ENCODE measurements at regions not wholly inside any gene's neighbourhood (a gene's known extent, or its start where the extent isn't known, plus 50 kb on each side); places are given as distances from the start of the nearest gene placed in this dataset.

GRCh38 chr6:6964675-6965074 is 143.1 kb upstream of the RREB1 start:
- H3K36me3 ChIP-seq (ENCODE audit: control insufficient read depth, insufficient read depth, low read length): no peaks in the 10 kb centered on the region
- no peaks in the 10 kb centered on the region for H3K79me1 ChIP-seq (ENCODE audit: low read length)
- no peak overlapping the region for H3K4me2 ChIP-seq (ENCODE audit: low read length)
- H2BK5ac ChIP-seq (ENCODE audit: low read length): no peak overlapping the region
- H3K79me2 ChIP-seq (ENCODE audit: control insufficient read depth, insufficient read depth, low read length): no peaks in the 10 kb centered on the region
- H3K27ac ChIP-seq (ENCODE audit: low read depth, low read length): no peak overlapping the region
- no peak overlapping the region for H3K23ac ChIP-seq (ENCODE audit: low read length)
- H4K5ac ChIP-seq (ENCODE audit: low read length): no peak overlapping the region
- no peaks in the 10 kb centered on the region for H3K4me1 ChIP-seq (ENCODE audit: control insufficient read depth, low read depth, low read length)
- no peak for DNase-seq
- H3K27me3 ChIP-seq (ENCODE audit: insufficient read depth, low read length, poor library complexity): no peaks in the 10 kb centered on the region
- H3K9ac ChIP-seq (ENCODE audit: low read length): no peak overlapping the region
- no peak overlapping the region for H3K56ac ChIP-seq (ENCODE audit: low read length)
- no peak overlapping the region for H2BK120ac ChIP-seq (ENCODE audit: low read depth, low read length)
- no peak overlapping the region for H2AK5ac ChIP-seq (ENCODE audit: low read length)
- no CpG with 5 or more reads among the region's 3 CpGs for WGBS (ENCODE audit: extremely low coverage, insufficient coverage, low lambda C conversion rate)
- no peak overlapping the region for H4K8ac ChIP-seq (ENCODE audit: low read depth, low read length)
- no peak overlapping the region for H3K18ac ChIP-seq (ENCODE audit: low read length)
- no peak overlapping the region for H2BK15ac ChIP-seq (replicated peaks; ENCODE audit: low read depth)
- no peak overlapping the region for H3K4ac ChIP-seq (ENCODE audit: low read depth, low read length)
- H3K4me3 ChIP-seq (ENCODE audit: low read length): no peak overlapping the region

- Histone ChIP-seq H2BK120ac (ENCODE audit: low read depth, low read length) (no peak overlapping the region), H3K4me2 (ENCODE audit: low read length) (no peak overlapping the region), H3K79me1 (ENCODE audit: low read length) (no peaks in the 10 kb centered on the region), H3K56ac (ENCODE audit: low read length) (no peak overlapping the region), H3K27ac (ENCODE audit: low read depth, low read length) (no peak overlapping the region), H3K18ac (ENCODE audit: low read length) (no peak overlapping the region), H3K36me3 (ENCODE audit: control insufficient read depth, insufficient read depth, low read length) (no peaks in the 10 kb centered on the region), H3K4me1 (ENCODE audit: control insufficient read depth, low read depth, low read length) (no peaks in the 10 kb centered on the region), H2BK5ac (ENCODE audit: low read length) (no peak overlapping the region), H4K8ac (ENCODE audit: low read depth, low read length) (no peak overlapping the region), H3K9ac (ENCODE audit: low read length) (no peak overlapping the region), H3K27me3 (ENCODE audit: insufficient read depth, low read length, poor library complexity) (no peaks in the 10 kb centered on the region), H3K23ac (ENCODE audit: low read length) (no peak overlapping the region), H3K4me3 (ENCODE audit: low read length) (no peak overlapping the region), H4K5ac (ENCODE audit: low read length) (no peak overlapping the region), H3K4ac (ENCODE audit: low read depth, low read length) (no peak overlapping the region), H2AK5ac (ENCODE audit: low read length) (no peak overlapping the region), H3K79me2 (ENCODE audit: control insufficient read depth, insufficient read depth, low read length) (no peaks in the 10 kb centered on the region), H2BK15ac (replicated peaks; ENCODE audit: low read depth) (no peak overlapping the region)
- DNase-seq: no peak
- no CpG with 5 or more reads among the region's 1 CpG for WGBS (ENCODE audit: extremely low coverage, insufficient coverage, low lambda C conversion rate)
These were observed 141.6 kb upstream of the RREB1 start for GRCh38 chr6:6966127-6966526.

- no CpG with 5 or more reads among the region's 4 CpGs for WGBS (ENCODE audit: extremely low coverage, insufficient coverage, low lambda C conversion rate)
- H2BK15ac ChIP-seq (replicated peaks; ENCODE audit: low read depth): no peak overlapping the region
- no peaks in the 10 kb centered on the region for H3K36me3 ChIP-seq (ENCODE audit: control insufficient read depth, insufficient read depth, low read length)
- H4K8ac ChIP-seq (ENCODE audit: low read depth, low read length): no peak overlapping the region
- H3K27me3 ChIP-seq (ENCODE audit: insufficient read depth, low read length, poor library complexity): no peaks in the 10 kb centered on the region
- H3K4me2 ChIP-seq (ENCODE audit: low read length): no peak overlapping the region
- H4K5ac ChIP-seq (ENCODE audit: low read length): no peak overlapping the region
- H3K4me1 ChIP-seq (ENCODE audit: control insufficient read depth, low read depth, low read length): no peaks in the 10 kb centered on the region
- H3K79me1 ChIP-seq (ENCODE audit: low read length): no peaks in the 10 kb centered on the region
- H2AK5ac ChIP-seq (ENCODE audit: low read length): no peak overlapping the region
- H2BK5ac ChIP-seq (ENCODE audit: low read length): no peak overlapping the region
- H3K27ac ChIP-seq (ENCODE audit: low read depth, low read length): no peak overlapping the region
- DNase-seq: no peak
- no peak overlapping the region for H3K18ac ChIP-seq (ENCODE audit: low read length)
- H3K9ac ChIP-seq (ENCODE audit: low read length): no peak overlapping the region
- H2BK120ac ChIP-seq (ENCODE audit: low read depth, low read length): no peak overlapping the region
- no peak overlapping the region for H3K56ac ChIP-seq (ENCODE audit: low read length)
- H3K79me2 ChIP-seq (ENCODE audit: control insufficient read depth, insufficient read depth, low read length): no peaks in the 10 kb centered on the region
- no peak overlapping the region for H3K4me3 ChIP-seq (ENCODE audit: low read length)
- H3K4ac ChIP-seq (ENCODE audit: low read depth, low read length): no peak overlapping the region
- no peak overlapping the region for H3K23ac ChIP-seq (ENCODE audit: low read length)
These were observed 141.2 kb upstream of the RREB1 start for GRCh38 chr6:6966569-6966968.

GRCh38 chr6:6968357-6968730 is 139.4 kb upstream of the RREB1 start:
- H2BK15ac ChIP-seq (replicated peaks; ENCODE audit: low read depth): no peak overlapping the region
- H3K4me1 ChIP-seq (ENCODE audit: control insufficient read depth, low read depth, low read length): no peaks in the 10 kb centered on the region
- no peak overlapping the region for H3K4me3 ChIP-seq (ENCODE audit: low read length)
- no CpG with 5 or more reads among the region's 3 CpGs for WGBS (ENCODE audit: extremely low coverage, insufficient coverage, low lambda C conversion rate)
- no peak overlapping the region for H2AK5ac ChIP-seq (ENCODE audit: low read length)
- H3K9ac ChIP-seq (ENCODE audit: low read length): no peak overlapping the region
- H4K8ac ChIP-seq (ENCODE audit: low read depth, low read length): no peak overlapping the region
- H3K56ac ChIP-seq (ENCODE audit: low read length): no peak overlapping the region
- no peak overlapping the region for H2BK120ac ChIP-seq (ENCODE audit: low read depth, low read length)
- H3K79me2 ChIP-seq (ENCODE audit: control insufficient read depth, insufficient read depth, low read length): no peaks in the 10 kb centered on the region
- H3K23ac ChIP-seq (ENCODE audit: low read length): no peak overlapping the region
- no peaks in the 10 kb centered on the region for H3K36me3 ChIP-seq (ENCODE audit: control insufficient read depth, insufficient read depth, low read length)
- no peak overlapping the region for H2BK5ac ChIP-seq (ENCODE audit: low read length)
- no peaks in the 10 kb centered on the region for H3K79me1 ChIP-seq (ENCODE audit: low read length)
- no peak overlapping the region for H3K27ac ChIP-seq (ENCODE audit: low read depth, low read length)
- no peak overlapping the region for H3K4me2 ChIP-seq (ENCODE audit: low read length)
- H3K4ac ChIP-seq (ENCODE audit: low read depth, low read length): no peak overlapping the region
- no peak overlapping the region for H4K5ac ChIP-seq (ENCODE audit: low read length)
- no peak overlapping the region for H3K18ac ChIP-seq (ENCODE audit: low read length)
- DNase-seq: no peak
- H3K27me3 ChIP-seq (ENCODE audit: insufficient read depth, low read length, poor library complexity): no peaks in the 10 kb centered on the region

GRCh38 chr6:6968731-6969552 is 138.8 kb upstream of the RREB1 start:
- Histone ChIP-seq H4K8ac (ENCODE audit: low read depth, low read length) (no peak overlapping the region), H3K23ac (ENCODE audit: low read length) (no peak overlapping the region), H3K27ac (ENCODE audit: low read depth, low read length) (no peak overlapping the region), H3K36me3 (ENCODE audit: control insufficient read depth, insufficient read depth, low read length) (no peaks in the 10 kb centered on the region), H3K4me3 (ENCODE audit: low read length) (no peak overlapping the region), H2BK15ac (replicated peaks; ENCODE audit: low read depth) (no peak overlapping the region), H3K56ac (ENCODE audit: low read length) (no peak overlapping the region), H4K5ac (ENCODE audit: low read length) (no peak overlapping the region), H3K27me3 (ENCODE audit: insufficient read depth, low read length, poor library complexity) (no peaks in the 10 kb centered on the region), H3K79me1 (ENCODE audit: low read length) (no peaks in the 10 kb centered on the region), H2BK120ac (ENCODE audit: low read depth, low read length) (no peak overlapping the region), H3K79me2 (ENCODE audit: control insufficient read depth, insufficient read depth, low read length) (no peaks in the 10 kb centered on the region), H2AK5ac (ENCODE audit: low read length) (no peak overlapping the region), H3K18ac (ENCODE audit: low read length) (no peak overlapping the region), H3K4me2 (ENCODE audit: low read length) (no peak overlapping the region), H2BK5ac (ENCODE audit: low read length) (no peak overlapping the region), H3K9ac (ENCODE audit: low read length) (no peak overlapping the region), H3K4me1 (ENCODE audit: control insufficient read depth, low read depth, low read length) (no peaks in the 10 kb centered on the region), H3K4ac (ENCODE audit: low read depth, low read length) (no peak overlapping the region)
- no peak for DNase-seq
- WGBS (ENCODE audit: extremely low coverage, insufficient coverage, low lambda C conversion rate): no CpG with 5 or more reads among the region's 10 CpGs

GRCh38 chr6:6969761-6970223 is 138.0 kb upstream of the RREB1 start:
- no peak overlapping the region for H2BK120ac ChIP-seq (ENCODE audit: low read depth, low read length)
- no peak overlapping the region for H3K9ac ChIP-seq (ENCODE audit: low read length)
- no peaks in the 10 kb centered on the region for H3K4me1 ChIP-seq (ENCODE audit: control insufficient read depth, low read depth, low read length)
- H3K79me1 ChIP-seq (ENCODE audit: low read length): no peaks in the 10 kb centered on the region
- H4K5ac ChIP-seq (ENCODE audit: low read length): no peak overlapping the region
- no peak overlapping the region for H4K8ac ChIP-seq (ENCODE audit: low read depth, low read length)
- no peaks in the 10 kb centered on the region for H3K36me3 ChIP-seq (ENCODE audit: control insufficient read depth, insufficient read depth, low read length)
- no peak overlapping the region for H2BK5ac ChIP-seq (ENCODE audit: low read length)
- WGBS (ENCODE audit: extremely low coverage, insufficient coverage, low lambda C conversion rate): no CpG with 5 or more reads among the region's 10 CpGs
- H3K18ac ChIP-seq (ENCODE audit: low read length): no peak overlapping the region
- peak; percentile 18 for DNase-seq
- no peak overlapping the region for H3K27ac ChIP-seq (ENCODE audit: low read depth, low read length)
- no peak overlapping the region for H3K56ac ChIP-seq (ENCODE audit: low read length)
- no peaks in the 10 kb centered on the region for H3K79me2 ChIP-seq (ENCODE audit: control insufficient read depth, insufficient read depth, low read length)
- H3K27me3 ChIP-seq (ENCODE audit: insufficient read depth, low read length, poor library complexity): no peaks in the 10 kb centered on the region
- no peak overlapping the region for H3K4me2 ChIP-seq (ENCODE audit: low read length)
- no peak overlapping the region for H2BK15ac ChIP-seq (replicated peaks; ENCODE audit: low read depth)
- H2AK5ac ChIP-seq (ENCODE audit: low read length): no peak overlapping the region
- H3K4ac ChIP-seq (ENCODE audit: low read depth, low read length): no peak overlapping the region
- H3K4me3 ChIP-seq (ENCODE audit: low read length): no peak overlapping the region
- H3K23ac ChIP-seq (ENCODE audit: low read length): no peak overlapping the region

Data from mesendoderm (in vitro differentiated cells).